ENCODE measurements at regions not wholly inside any gene's neighbourhood (a gene's known extent, or its start where the extent isn't known, plus 50 kb on each side); places are given as distances from the start of the nearest gene placed in this dataset.

DNA sequence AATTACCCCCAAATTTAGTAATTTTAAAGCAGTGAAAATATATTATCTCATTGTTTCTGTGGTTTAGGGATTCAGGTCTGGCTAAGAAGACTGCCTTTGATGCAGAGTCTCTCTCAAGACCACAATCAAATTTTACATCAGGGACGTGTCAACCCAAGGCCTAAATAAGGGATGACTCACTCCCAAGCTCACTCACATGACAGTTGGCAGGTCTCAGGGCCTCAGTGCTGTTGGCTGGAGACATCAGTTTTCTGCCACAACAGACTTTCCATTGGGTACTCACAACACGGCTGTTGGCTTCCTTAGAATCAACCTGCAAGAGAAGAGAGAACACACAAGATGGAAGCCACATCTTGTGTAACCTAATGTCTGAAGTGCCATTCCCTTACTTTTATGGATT, 377.3 kb downstream of the FAM181B start:
- TF ChIP-seq, protein P1, sequence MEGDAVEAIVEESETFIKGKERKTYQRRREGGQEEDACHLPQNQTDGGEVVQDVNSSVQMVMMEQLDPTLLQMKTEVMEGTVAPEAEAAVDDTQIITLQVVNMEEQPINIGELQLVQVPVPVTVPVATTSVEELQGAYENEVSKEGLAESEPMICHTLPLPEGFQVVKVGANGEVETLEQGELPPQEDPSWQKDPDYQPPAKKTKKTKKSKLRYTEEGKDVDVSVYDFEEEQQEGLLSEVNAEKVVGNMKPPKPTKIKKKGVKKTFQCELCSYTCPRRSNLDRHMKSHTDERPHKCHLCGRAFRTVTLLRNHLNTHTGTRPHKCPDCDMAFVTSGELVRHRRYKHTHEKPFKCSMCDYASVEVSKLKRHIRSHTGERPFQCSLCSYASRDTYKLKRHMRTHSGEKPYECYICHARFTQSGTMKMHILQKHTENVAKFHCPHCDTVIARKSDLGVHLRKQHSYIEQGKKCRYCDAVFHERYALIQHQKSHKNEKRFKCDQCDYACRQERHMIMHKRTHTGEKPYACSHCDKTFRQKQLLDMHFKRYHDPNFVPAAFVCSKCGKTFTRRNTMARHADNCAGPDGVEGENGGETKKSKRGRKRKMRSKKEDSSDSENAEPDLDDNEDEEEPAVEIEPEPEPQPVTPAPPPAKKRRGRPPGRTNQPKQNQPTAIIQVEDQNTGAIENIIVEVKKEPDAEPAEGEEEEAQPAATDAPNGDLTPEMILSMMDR (IDR thresholded peaks at IDR 0.05) = no peak

DNA sequence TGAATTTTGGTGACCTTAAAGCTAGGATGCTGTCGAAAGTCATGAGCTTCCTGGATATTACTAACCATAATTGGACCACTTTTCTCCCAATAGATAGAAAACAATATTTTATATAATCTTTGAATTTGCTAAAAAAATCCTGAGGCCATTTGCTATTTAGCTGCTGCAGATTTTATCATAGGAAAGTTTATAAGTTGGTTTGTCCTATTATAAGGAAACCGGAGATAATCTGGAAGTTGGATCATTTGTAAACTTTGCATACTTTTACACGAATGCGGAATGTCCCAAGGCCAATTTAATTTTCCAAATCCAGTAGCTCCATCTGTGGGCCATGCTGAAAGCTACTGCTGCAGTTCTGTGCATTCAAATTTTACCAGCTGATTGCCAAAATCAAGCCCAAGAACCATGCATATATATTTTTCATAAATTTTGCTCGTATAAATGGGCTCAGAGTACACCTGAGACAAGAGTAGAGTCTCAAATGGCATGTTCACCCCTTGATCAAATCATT, 378.3 kb downstream of the FAM181B start:
- TF ChIP-seq, protein P1 (IDR thresholded peaks at IDR 0.05) = no peak

DNA sequence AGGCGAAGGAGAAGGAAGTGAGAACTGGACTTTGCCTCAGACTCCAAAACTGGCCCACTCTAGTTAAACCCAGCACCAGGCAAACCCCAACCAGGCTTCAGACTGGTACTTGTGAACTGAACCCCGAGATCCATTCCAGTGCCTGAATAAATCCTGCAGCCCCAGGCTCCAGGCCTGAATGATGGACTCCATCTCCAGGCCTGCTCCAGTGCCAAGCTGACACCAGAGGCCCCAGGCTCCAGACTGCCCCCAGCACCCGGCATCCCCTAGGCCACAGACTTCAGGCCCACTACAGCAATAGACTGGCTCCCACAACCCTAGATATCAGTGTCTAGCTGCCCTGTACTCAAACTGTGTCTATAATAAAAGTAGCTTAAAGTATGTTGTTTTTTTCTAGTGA, 406.8 kb downstream of the FAM181B start:
- TF ChIP-seq, protein P1 (IDR thresholded peaks at IDR 0.05) = no peak

DNA sequence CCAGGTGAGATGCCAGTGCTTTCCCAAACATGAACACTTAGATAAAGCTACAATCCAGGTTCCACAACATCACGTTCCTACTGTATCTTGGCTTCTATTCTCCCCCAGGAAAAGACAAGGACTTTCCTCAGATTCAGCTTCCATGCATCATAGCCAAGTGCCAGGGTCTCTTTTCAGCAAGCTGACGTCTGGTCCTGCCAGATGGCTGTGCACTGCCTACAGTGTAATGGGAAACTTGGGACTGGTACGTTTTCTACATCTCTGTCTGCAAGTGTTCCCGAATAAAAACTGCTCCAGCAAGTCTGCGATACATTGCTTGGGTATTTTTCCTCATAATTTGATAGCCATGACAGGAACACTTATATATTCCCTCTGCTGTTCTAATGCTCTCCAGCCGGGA, 412.5 kb downstream of the FAM181B start:
- TF ChIP-seq, protein P1 (IDR thresholded peaks at IDR 0.05) = no peak

DNA sequence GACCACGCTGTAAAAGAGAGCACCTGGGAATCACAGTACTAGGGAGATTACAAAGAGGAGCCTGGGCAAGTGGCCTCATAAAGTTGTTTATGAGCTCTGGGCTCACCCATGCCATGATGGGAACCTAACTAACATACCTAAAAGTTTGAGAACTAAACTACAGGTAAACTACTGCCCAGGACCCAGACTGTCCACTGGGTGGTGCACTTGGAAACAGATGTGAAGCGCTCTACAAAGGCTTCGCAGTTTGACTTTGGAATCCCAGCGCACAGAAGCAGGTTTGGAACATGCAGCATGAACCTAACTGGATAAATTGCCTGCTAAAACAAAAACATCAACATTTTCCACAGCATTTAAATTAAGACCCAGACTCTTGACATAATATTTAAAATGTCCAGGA, 418.6 kb downstream of the FAM181B start:
- TF ChIP-seq, protein P1 (IDR thresholded peaks at IDR 0.05) = peak; percentile 65

DNA sequence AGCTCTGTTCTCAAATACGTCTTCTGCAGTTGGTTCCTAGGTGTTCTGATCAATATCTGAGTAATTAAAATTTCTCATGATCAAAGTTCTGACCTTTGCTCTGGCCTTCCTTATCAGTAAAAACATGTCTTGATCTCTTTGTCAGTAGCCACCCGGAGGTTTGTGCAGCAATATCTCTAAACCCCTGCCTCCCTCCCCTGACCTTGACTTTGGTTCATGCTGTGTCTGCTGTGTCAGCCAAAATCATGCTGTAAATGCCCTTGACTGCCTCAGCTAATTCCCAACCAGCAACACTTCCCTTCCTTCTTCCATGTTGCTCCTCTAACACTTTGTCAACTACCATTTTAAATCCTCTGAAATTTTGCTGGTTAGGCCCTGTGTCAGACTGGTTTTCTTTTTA, 424.7 kb downstream of the FAM181B start:
- TF ChIP-seq, protein P1 (IDR thresholded peaks at IDR 0.05) = no peak

DNA sequence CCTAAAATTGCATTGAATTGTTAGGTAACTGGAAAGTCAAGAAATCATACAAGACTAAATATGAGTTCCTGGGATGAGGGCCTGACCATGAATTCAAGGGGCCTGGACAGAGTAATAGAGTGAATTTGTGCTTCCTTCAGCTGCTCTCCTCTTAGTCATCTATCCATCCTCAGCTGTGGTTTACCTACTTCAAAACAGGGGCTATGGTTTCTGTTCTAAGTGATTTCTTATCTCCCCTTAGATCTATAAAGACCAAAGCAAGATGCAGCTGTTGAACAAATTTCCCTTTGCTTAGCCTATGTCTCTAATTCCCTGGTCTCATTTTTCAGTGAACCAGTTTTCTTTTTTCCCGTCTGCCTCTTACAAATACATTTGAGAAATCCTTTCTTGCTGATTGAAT, 428.5 kb downstream of the FAM181B start:
- TF ChIP-seq, protein P1 (IDR thresholded peaks at IDR 0.05) = no peak

DNA sequence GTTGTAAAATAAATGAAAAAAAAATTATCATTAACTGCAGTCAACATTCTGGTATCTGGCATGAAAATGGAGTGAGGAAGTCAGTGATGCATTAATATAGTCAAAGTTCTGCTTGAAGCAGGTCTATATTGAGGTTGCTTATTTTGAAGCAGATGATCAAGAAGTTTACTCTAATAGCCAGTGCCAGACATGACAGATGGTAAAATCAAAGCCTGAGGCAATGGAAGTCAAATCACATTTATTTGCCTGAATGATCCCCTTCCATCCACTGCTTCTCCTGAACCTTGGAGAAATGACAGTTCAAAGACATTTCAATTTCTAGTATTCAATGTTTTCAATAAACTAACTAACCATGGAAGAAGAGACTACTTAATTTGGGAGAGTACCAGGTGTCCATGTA, 430.0 kb downstream of the FAM181B start:
- TF ChIP-seq, protein P1 (IDR thresholded peaks at IDR 0.05) = no peak
